ENCODE measurements at regions not wholly inside any gene's neighbourhood (a gene's known extent, or its start where the extent isn't known, plus 50 kb on each side); places are given as distances from the start of the nearest gene placed in this dataset.
A peak's percentile ranks its signal among the peaks of the same experiment; 100 is the strongest.
"Not testable (repeated sequence)": the region's sequence is repeated elsewhere in the genome, so short reads cannot be mapped to it uniquely, and the experiment has no call there.

DNA sequence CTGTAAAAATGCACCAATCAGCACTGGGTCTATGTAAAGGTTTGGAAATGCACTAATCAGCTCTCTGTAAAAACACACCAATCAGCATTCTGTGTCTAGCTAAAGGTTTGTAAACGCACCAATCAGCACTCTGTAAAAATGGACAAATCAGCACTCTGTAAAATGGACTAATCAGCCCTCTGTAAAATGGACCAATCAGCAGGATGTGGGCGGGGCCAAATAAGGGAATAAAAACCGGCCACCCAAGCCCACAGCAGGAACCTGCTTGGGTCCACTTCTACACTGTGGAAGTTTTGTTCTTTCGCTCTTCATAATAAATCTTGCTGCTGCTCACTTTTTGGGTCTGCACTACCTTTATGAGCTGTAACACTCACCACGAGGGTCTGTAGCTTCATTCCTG lies 101.0 kb downstream of the SMC2 start:
- not testable (repeated sequence) for DNase-seq (ENCODE audit: low read depth); H3K4me3 ChIP-seq (ENCODE audit: low read depth, low read length)

DNA sequence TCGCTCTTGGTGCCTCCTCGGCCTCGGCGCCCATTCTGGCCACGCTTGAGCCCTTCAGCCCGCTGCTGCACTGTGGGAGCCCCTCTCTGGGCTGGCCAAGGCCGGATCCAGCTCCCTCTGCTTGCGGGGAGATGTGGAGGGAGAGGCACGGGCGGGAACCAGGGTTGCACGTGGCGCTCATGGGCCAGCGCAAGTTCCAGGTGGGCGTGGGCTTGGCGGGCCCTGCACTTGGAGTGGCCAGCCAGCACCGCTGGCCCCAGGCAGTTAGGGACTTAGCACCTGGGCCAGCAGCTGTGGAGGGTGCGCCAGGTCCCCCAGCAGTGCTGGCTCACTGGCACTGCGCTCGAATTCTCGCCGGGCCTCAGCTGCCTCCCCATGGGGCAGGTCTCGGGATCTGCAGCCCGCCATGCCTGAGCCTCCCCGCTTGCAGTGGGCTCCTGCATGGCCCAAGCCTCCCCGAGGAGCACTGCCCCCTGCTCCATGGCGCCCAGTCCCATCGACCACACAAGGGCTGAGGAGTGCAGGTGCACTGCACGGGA lies 106.4 kb downstream of the SMC2 start:
- DNase-seq (ENCODE audit: low read depth), result no peak
- H3K4me3 ChIP-seq (ENCODE audit: low read depth, low read length), result no peak overlapping the region

GRCh38 chr9:104206766-104207165 lies 112.7 kb downstream of the SMC2 start:
- H3K4me3 ChIP-seq (ENCODE audit: low read depth, low read length), result no peak overlapping the region
- DNase-seq (ENCODE audit: low read depth), result no peak

DNA sequence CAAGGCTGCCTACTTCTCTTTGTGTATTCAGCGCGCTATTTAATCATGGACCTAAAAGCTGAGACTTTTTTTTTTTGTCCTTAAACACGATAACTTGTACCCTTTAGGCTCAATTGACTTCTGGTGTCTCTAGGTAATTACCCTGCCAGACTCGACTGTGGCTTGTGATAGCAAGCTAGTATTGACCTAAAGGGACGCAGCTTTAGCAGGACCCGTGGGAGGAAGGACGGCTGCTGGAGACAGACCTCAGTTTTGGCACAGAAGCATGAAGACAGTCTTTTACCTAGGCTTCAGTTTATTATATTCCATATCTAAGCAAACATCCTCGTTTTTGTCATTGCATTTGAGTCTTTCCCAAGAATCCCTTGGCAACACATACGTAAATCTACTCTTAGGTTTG lies 115.3 kb downstream of the SMC2 start:
- no peak for DNase-seq (ENCODE audit: low read depth)
- no peak overlapping the region for H3K4me3 ChIP-seq (ENCODE audit: low read depth, low read length)

GRCh38 chr9:104227108-104227507 lies 133.0 kb downstream of the SMC2 start:
- DNase-seq (ENCODE audit: low read depth), result no peak
- H3K4me3 ChIP-seq (ENCODE audit: low read depth, low read length), result no peak overlapping the region

- DNase-seq (ENCODE audit: low read depth), result peak; percentile 34
- H3K4me3 ChIP-seq (ENCODE audit: low read depth, low read length), result no peak overlapping the region
Measured at GRCh38 chr9:104232781-104233341, 138.8 kb downstream of the SMC2 start.

DNA sequence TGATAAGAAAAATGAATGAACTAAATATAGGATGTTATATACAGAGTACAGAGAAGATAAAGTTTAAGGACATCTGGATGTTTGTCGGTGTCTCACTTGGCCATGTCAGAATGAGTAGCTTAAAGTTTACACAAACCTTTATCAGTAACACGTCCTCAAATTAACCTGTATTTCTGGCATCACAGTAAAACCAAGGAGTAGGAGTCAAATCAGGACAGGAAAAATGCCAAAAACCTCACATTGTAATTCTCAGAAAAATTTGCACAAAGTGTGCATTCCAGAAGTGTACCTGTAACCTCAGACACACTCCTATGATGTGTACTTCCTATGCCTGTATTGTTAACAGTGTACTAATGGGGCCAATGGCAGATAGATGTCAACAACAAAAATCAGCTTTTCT lies 139.3 kb downstream of the SMC2 start:
- no peak for DNase-seq (ENCODE audit: low read depth)

DNA sequence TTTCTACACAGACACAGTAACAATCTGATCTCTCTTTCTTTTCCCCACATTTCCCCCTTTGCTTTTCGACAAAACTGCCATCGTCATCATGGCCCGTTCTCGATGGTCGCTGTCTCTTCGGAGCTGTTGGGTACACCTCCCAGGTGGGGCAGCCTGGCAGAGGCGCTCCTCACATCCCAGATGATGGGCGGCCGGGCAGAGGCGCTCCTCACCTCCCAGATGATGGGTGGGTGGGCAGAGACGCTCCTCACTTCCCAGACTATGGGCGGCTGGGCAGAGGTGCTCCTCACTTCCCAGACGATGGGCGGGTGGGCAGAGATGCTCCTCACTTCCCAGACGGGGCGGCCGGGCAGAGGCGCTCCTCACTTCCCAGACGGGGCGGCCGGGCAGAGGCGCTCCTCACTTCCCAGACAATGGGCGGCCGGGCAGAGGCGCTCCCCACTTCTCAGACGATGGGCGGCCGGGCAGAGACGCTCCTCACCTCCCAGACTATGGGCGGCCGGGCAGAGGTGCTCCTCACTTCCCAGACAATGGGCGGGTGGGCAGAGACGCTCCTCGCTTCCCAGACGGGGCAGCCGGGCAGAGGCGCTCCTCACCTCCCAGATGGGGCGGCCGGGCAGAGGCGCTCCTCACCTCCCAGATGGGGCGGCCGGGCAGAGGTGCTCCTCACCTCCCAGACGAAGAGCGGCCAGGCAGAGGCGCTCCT lies 140.7 kb downstream of the SMC2 start:
- DNase-seq (ENCODE audit: low read depth); H3K4me3 ChIP-seq (ENCODE audit: low read depth, low read length): not testable (repeated sequence)

More for the DNA sequence above, 139.3 kb downstream of the SMC2 start:
- H3K4me3 ChIP-seq (ENCODE audit: low read depth, low read length), result no peak overlapping the region

DNA sequence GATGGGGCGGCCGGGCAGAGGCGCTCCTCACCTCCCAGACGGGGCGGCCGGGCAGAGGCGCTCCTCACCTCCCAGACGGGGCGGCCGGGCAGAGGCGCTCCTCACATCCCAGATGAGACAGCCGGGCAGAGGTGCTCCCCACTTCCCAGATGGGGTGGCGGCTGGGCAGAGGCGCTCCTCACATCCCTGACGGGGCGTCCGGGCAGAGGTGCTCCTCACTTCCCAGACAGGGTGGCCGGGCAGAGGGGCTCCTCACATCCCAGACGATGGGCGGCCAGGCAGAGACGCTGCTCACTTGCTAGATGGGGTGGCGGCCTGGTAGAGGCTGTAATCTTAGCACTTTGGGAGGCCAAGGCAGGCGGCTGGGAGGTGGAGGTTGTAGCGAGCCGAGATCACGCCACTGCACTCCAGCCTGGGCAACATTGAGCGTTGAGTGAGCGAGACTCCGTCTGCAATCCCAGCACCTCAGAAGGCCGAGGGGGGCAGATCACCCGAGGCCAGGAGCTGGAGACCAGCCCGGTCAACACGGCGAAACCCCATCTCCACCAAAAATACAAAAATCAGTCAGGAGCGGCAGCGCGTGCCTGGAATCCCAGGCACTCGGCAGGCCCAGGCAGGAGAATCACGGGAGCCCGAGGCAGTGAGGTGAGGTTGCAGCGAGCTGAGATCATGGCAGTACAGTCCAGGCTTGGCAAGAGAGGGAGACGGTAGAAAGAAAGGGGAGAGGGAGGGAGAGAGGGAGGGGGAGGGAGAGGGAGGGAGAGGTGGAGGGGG lies 141.4 kb downstream of the SMC2 start:
- H3K4me3 ChIP-seq (ENCODE audit: low read depth, low read length); DNase-seq (ENCODE audit: low read depth): not testable (repeated sequence)

DNA sequence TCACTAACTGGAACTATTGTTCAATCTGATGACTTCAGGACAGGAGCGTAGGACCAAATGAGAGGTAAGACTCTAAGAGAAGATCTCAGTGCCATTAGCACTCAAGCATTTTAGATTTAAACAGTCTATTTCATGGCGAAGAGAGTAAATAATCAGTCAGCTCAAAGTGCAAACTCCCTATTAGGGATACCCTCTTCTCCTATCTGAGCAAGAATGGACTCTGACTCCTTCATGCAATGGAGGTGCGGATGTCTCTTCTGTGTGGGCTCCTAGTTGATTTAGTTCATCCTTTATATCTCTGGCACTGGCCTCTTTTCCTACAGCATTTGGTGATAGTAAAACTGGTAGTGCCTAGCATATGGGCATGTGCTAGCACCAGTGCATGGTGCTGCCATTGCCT lies 144.6 kb downstream of the SMC2 start:
- no peak for DNase-seq (ENCODE audit: low read depth)
- no peak overlapping the region for H3K4me3 ChIP-seq (ENCODE audit: low read depth, low read length)

DNA sequence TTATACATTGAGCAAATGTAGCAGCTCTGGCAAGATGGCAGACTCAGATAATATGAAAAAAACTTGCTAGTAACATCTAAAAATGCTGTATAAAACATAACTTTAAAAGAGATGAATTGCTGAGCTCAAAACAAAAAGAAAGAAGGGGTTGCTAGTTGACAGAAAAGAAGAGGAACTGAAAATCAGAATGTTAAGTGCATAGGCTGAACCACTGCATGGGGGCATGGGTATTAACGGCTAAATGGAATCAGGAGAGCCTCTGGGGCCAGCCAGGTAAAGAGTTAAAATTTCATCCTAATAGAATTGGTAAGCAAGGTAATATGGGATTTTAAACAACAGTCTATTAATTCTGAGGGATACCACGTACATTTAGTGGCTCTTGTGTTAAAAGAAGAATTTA lies 146.8 kb downstream of the SMC2 start:
- no peak for DNase-seq (ENCODE audit: low read depth)
- H3K4me3 ChIP-seq (ENCODE audit: low read depth, low read length), result no peak overlapping the region

- DNase-seq (ENCODE audit: low read depth), result no peak
- no peak overlapping the region for H3K4me3 ChIP-seq (ENCODE audit: low read depth, low read length)
Measured at GRCh38 chr9:104245925-104246324, 151.8 kb downstream of the SMC2 start.

GRCh38 chr9:104247899-104248460 lies 153.9 kb downstream of the SMC2 start:
- DNase-seq (ENCODE audit: low read depth), result no peak
- no peak overlapping the region for H3K4me3 ChIP-seq (ENCODE audit: low read depth, low read length)

GRCh38 chr9:104256031-104256695 lies 162.1 kb downstream of the SMC2 start:
- DNase-seq (ENCODE audit: low read depth), result peak; percentile 12
- no peak overlapping the region for H3K4me3 ChIP-seq (ENCODE audit: low read depth, low read length)

DNA sequence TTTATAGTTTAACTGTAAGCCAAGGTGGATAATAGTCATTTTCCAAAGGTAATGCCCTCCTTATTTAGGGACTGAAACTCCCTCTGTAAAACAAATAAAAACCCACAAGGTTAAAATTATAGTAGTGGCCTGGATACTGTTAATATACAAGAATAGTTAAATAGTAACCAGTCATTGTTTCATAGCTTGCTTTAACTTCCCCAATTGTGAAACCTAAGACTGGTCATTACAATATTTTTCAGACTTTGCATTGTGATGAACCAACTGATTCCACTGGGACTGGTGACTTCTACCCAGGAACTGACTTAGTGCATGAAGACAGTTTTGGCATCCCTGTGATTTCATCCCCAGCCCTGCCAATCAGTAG lies 162.6 kb downstream of the SMC2 start:
- H3K4me3 ChIP-seq (ENCODE audit: low read depth, low read length), result no peak overlapping the region
- DNase-seq (ENCODE audit: low read depth), result no peak

GRCh38 chr9:104258296-104259011 lies 164.3 kb downstream of the SMC2 start:
- H3K4me3 ChIP-seq (ENCODE audit: low read depth, low read length), result no peak overlapping the region
- DNase-seq (ENCODE audit: low read depth), result no peak

DNA sequence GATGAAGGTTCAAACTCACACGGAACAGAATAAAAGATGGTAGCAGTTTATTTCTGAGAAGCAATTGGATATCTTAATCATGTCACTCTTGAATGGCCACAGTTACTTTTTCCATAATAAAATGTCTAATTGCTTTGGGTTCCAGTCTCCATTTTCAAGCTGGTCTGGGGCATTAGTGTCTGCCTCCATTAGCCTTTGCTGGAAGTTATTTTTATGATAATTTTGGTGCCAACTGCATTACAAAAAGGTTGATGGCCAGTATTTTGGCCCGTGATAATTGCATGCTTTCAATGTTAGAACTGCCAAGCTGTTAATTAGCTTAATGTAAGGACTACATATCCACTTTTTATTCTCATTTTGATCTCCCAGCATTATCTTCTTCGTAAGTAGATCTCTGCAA lies 165.9 kb downstream of the SMC2 start:
- DNase-seq (ENCODE audit: low read depth), result no peak
- H3K4me3 ChIP-seq (ENCODE audit: low read depth, low read length), result no peak overlapping the region

DNA sequence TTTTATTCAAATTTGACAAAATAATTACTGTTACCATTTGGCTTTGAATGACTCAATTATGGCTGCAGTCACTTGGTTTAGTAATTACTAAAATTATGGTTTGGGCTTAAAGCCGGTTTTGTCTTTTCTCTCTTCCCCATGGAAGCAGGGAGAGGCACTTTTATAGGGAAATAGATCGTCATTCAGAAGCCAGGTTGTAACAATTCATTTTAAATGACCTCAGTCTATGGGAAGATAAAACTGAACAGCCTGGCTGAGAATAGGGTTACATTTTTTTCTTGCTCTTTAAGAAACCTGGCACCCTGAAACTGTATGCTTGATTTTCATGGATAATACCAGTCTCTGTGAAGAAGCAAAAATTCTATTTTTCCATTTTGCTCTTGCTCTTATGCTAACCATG lies 169.8 kb downstream of the SMC2 start:
- DNase-seq (ENCODE audit: low read depth), result no peak

GRCh38 chr9:104264431-104264830 lies 170.3 kb downstream of the SMC2 start:
- no peak overlapping the region for H3K4me3 ChIP-seq (ENCODE audit: low read depth, low read length)
- no peak for DNase-seq (ENCODE audit: low read depth)

More for the DNA sequence above, 169.8 kb downstream of the SMC2 start:
- no peak overlapping the region for H3K4me3 ChIP-seq (ENCODE audit: low read depth, low read length)
